ENCODE measurements at regions not wholly inside any gene's neighbourhood (a gene's known extent, or its start where the extent isn't known, plus 50 kb on each side); places are given as distances from the start of the nearest gene placed in this dataset.
"Not testable (repeated sequence)": the region's sequence is repeated elsewhere in the genome, so short reads cannot be mapped to it uniquely, and the experiment has no call there.

- H3K27ac ChIP-seq (ENCODE audit: low read length): no peak overlapping the region
- no peaks in the 10 kb centered on the region for H3K36me3 ChIP-seq (ENCODE audit: control insufficient read depth, insufficient read depth, low read length)
- no peaks in the 10 kb centered on the region for H3K9me3 ChIP-seq (replicated peaks; ENCODE audit: control insufficient read depth, low read depth, low read length)
- no CpG with 5 or more reads among the region's 2 CpGs for WGBS (ENCODE audit: insufficient coverage)
- H3K4me3 ChIP-seq (ENCODE audit: low read length): no peak overlapping the region
- no peak for DNase-seq
- H3K4me1 ChIP-seq (ENCODE audit: control insufficient read depth, insufficient read depth, low read length): peaks cover 4% of the 10 kb centered on the region
- H3K27me3 ChIP-seq (ENCODE audit: control insufficient read depth, insufficient read depth, low read length): peaks cover 16% of the 10 kb centered on the region
Observed at GRCh38 chrX:115368876-115369275, 79.4 kb downstream of the LUZP4 start.

- H3K27ac ChIP-seq (ENCODE audit: low read length): peak overlapping the region; percentile 77
- H3K4me1 ChIP-seq (ENCODE audit: control insufficient read depth, insufficient read depth, low read length): peaks cover 4% of the 10 kb centered on the region
- no peaks in the 10 kb centered on the region for H3K9me3 ChIP-seq (replicated peaks; ENCODE audit: control insufficient read depth, low read depth, low read length)
- H3K4me3 ChIP-seq (ENCODE audit: low read length): no peak overlapping the region
- H3K27me3 ChIP-seq (ENCODE audit: control insufficient read depth, insufficient read depth, low read length): peaks cover 13% of the 10 kb centered on the region
- no peaks in the 10 kb centered on the region for H3K36me3 ChIP-seq (ENCODE audit: control insufficient read depth, insufficient read depth, low read length)
- DNase-seq: peak; percentile 89
- WGBS (ENCODE audit: insufficient coverage): no CpG with 5 or more reads among the region's 4 CpGs
Observed at GRCh38 chrX:115372152-115372551, 82.6 kb downstream of the LUZP4 start.

GRCh38 chrX:115373308-115373707, 83.8 kb downstream of the LUZP4 start:
- peak overlapping the region; percentile 22 for H3K27ac ChIP-seq (ENCODE audit: low read length)
- no peaks in the 10 kb centered on the region for H3K9me3 ChIP-seq (replicated peaks; ENCODE audit: control insufficient read depth, low read depth, low read length)
- WGBS (ENCODE audit: insufficient coverage): no CpG with 5 or more reads among the region's 5 CpGs
- DNase-seq: no peak
- H3K4me1 ChIP-seq (ENCODE audit: control insufficient read depth, insufficient read depth, low read length): peaks cover 4% of the 10 kb centered on the region
- peaks cover 8% of the 10 kb centered on the region for H3K27me3 ChIP-seq (ENCODE audit: control insufficient read depth, insufficient read depth, low read length)
- H3K4me3 ChIP-seq (ENCODE audit: low read length): no peak overlapping the region
- H3K36me3 ChIP-seq (ENCODE audit: control insufficient read depth, insufficient read depth, low read length): no peaks in the 10 kb centered on the region

- H3K9me3 ChIP-seq (replicated peaks; ENCODE audit: control insufficient read depth, low read depth, low read length): no peaks in the 10 kb centered on the region
- no CpG with 5 or more reads among the region's 1 CpG for WGBS (ENCODE audit: insufficient coverage)
- DNase-seq: no peak
Observed at GRCh38 chrX:115378471-115378870, 89.0 kb downstream of the LUZP4 start.

GRCh38 chrX:115387327-115387726, 97.8 kb downstream of the LUZP4 start:
- WGBS (ENCODE audit: insufficient coverage): no CpG with 5 or more reads among the region's 2 CpGs
- H3K27ac ChIP-seq (ENCODE audit: low read length): no peak overlapping the region
- DNase-seq: no peak

More at GRCh38 chrX:115378471-115378870, 89.0 kb downstream of the LUZP4 start:
- Histone ChIP-seq H3K27me3 (ENCODE audit: control insufficient read depth, insufficient read depth, low read length) (peaks cover 5% of the 10 kb centered on the region), H3K36me3 (ENCODE audit: control insufficient read depth, insufficient read depth, low read length) (no peaks in the 10 kb centered on the region), H3K4me3 (ENCODE audit: low read length) (no peak overlapping the region), H3K4me1 (ENCODE audit: control insufficient read depth, insufficient read depth, low read length) (no peaks in the 10 kb centered on the region), H3K27ac (ENCODE audit: low read length) (no peak overlapping the region)

GRCh38 chrX:115388879-115389278, 99.4 kb downstream of the LUZP4 start:
- no peak for DNase-seq
- no CpG with 5 or more reads among the region's 4 CpGs for WGBS (ENCODE audit: insufficient coverage)
- H3K27me3 ChIP-seq (ENCODE audit: control insufficient read depth, insufficient read depth, low read length): peaks cover 5% of the 10 kb centered on the region
- H3K4me3 ChIP-seq (ENCODE audit: low read length): no peak overlapping the region
- no peaks in the 10 kb centered on the region for H3K9me3 ChIP-seq (replicated peaks; ENCODE audit: control insufficient read depth, low read depth, low read length)
- no peak overlapping the region for H3K27ac ChIP-seq (ENCODE audit: low read length)
- H3K4me1 ChIP-seq (ENCODE audit: control insufficient read depth, insufficient read depth, low read length): no peaks in the 10 kb centered on the region
- no peaks in the 10 kb centered on the region for H3K36me3 ChIP-seq (ENCODE audit: control insufficient read depth, insufficient read depth, low read length)

More at GRCh38 chrX:115387327-115387726, 97.8 kb downstream of the LUZP4 start:
- Histone ChIP-seq H3K27me3 (ENCODE audit: control insufficient read depth, insufficient read depth, low read length) (peaks cover 5% of the 10 kb centered on the region), H3K36me3 (ENCODE audit: control insufficient read depth, insufficient read depth, low read length) (no peaks in the 10 kb centered on the region), H3K4me3 (ENCODE audit: low read length) (no peak overlapping the region), H3K9me3 (replicated peaks; ENCODE audit: control insufficient read depth, low read depth, low read length) (no peaks in the 10 kb centered on the region), H3K4me1 (ENCODE audit: control insufficient read depth, insufficient read depth, low read length) (no peaks in the 10 kb centered on the region)

- Histone ChIP-seq H3K4me1 (ENCODE audit: control insufficient read depth, insufficient read depth, low read length) (no peaks in the 10 kb centered on the region), H3K4me3 (ENCODE audit: low read length) (no peak overlapping the region), H3K36me3 (ENCODE audit: control insufficient read depth, insufficient read depth, low read length) (no peaks in the 10 kb centered on the region), H3K27ac (ENCODE audit: low read length) (no peak overlapping the region), H3K9me3 (replicated peaks; ENCODE audit: control insufficient read depth, low read depth, low read length) (no peaks in the 10 kb centered on the region), H3K27me3 (ENCODE audit: control insufficient read depth, insufficient read depth, low read length) (peaks cover 5% of the 10 kb centered on the region)
- DNase-seq: no peak
- WGBS (ENCODE audit: insufficient coverage): 100% methylated on average over 1 of the region's 3 CpGs
Observed at GRCh38 chrX:115390078-115390477, 100.6 kb downstream of the LUZP4 start.

- Histone ChIP-seq H3K4me3 (ENCODE audit: low read length) (no peak overlapping the region), H3K9me3 (replicated peaks; ENCODE audit: control insufficient read depth, low read depth, low read length) (no peaks in the 10 kb centered on the region), H3K36me3 (ENCODE audit: control insufficient read depth, insufficient read depth, low read length) (no peaks in the 10 kb centered on the region), H3K27me3 (ENCODE audit: control insufficient read depth, insufficient read depth, low read length) (peaks cover 8% of the 10 kb centered on the region), H3K4me1 (ENCODE audit: control insufficient read depth, insufficient read depth, low read length) (no peaks in the 10 kb centered on the region), H3K27ac (ENCODE audit: low read length) (no peak overlapping the region)
- WGBS (ENCODE audit: insufficient coverage): 83% methylated on average over 1 of the region's 2 CpGs
- DNase-seq: no peak
Observed at GRCh38 chrX:115392031-115392430, 102.5 kb downstream of the LUZP4 start.

GRCh38 chrX:115392871-115393270, 103.4 kb downstream of the LUZP4 start:
- WGBS (ENCODE audit: insufficient coverage): 83% methylated on average over 1 of the region's 1 CpG
- Histone ChIP-seq H3K4me3 (ENCODE audit: low read length) (no peak overlapping the region), H3K36me3 (ENCODE audit: control insufficient read depth, insufficient read depth, low read length) (no peaks in the 10 kb centered on the region), H3K4me1 (ENCODE audit: control insufficient read depth, insufficient read depth, low read length) (no peaks in the 10 kb centered on the region), H3K27me3 (ENCODE audit: control insufficient read depth, insufficient read depth, low read length) (peaks cover 8% of the 10 kb centered on the region), H3K27ac (ENCODE audit: low read length) (no peak overlapping the region), H3K9me3 (replicated peaks; ENCODE audit: control insufficient read depth, low read depth, low read length) (no peaks in the 10 kb centered on the region)
- no peak for DNase-seq

GRCh38 chrX:115393271-115393670, 103.8 kb downstream of the LUZP4 start:
- 60% methylated on average over 1 of the region's 1 CpG for WGBS (ENCODE audit: insufficient coverage)
- no peak overlapping the region for H3K27ac ChIP-seq (ENCODE audit: low read length)
- no peaks in the 10 kb centered on the region for H3K4me1 ChIP-seq (ENCODE audit: control insufficient read depth, insufficient read depth, low read length)
- no peaks in the 10 kb centered on the region for H3K9me3 ChIP-seq (replicated peaks; ENCODE audit: control insufficient read depth, low read depth, low read length)
- no peak overlapping the region for H3K4me3 ChIP-seq (ENCODE audit: low read length)
- H3K27me3 ChIP-seq (ENCODE audit: control insufficient read depth, insufficient read depth, low read length): peaks cover 8% of the 10 kb centered on the region
- no peak for DNase-seq
- H3K36me3 ChIP-seq (ENCODE audit: control insufficient read depth, insufficient read depth, low read length): no peaks in the 10 kb centered on the region

- not testable (repeated sequence) for H3K4me3 ChIP-seq (ENCODE audit: low read length); H3K9me3 ChIP-seq (replicated peaks; ENCODE audit: control insufficient read depth, low read depth, low read length); H3K4me1 ChIP-seq (ENCODE audit: control insufficient read depth, insufficient read depth, low read length); H3K27ac ChIP-seq (ENCODE audit: low read length); DNase-seq; H3K36me3 ChIP-seq (ENCODE audit: control insufficient read depth, insufficient read depth, low read length)
- peaks cover 12% of the 10 kb centered on the region for H3K27me3 ChIP-seq (ENCODE audit: control insufficient read depth, insufficient read depth, low read length)
- WGBS (ENCODE audit: insufficient coverage): no CpG with 5 or more reads among the region's 4 CpGs
Observed at GRCh38 chrX:115394806-115395205, 105.3 kb downstream of the LUZP4 start.
